Thyroid gland (tissue), 4 donors: ENCODE measurements at regions not wholly inside any gene's neighbourhood (a gene's known extent, or its start where the extent isn't known, plus 50 kb on each side); places are given as distances from the start of the nearest gene placed in this dataset.

ENCODE experiments used
- CTCF ChIP-seq, 6 experiments: fragments of 200-600 bp in 3 of 6; fragments of 450-650 bp in 3 of 6; sonication (generic) in 3 of 6; IDR thresholded peaks; one replicate each; pipeline ENCODE4 v1.5.1; 2016 to 2019; ENCODE audit warnings: antibody characterized with exemption in 6 of 6, mild to moderate bottlenecking in 2 of 6, inconsistent platforms in 1 of 6, moderate library complexity in 1 of 6
- POLR2A ChIP-seq, 2 donors: fragments of 450-650 bp; IDR thresholded peaks; one replicate each; pipeline ENCODE4 v1.6.1; 2017; ENCODE audit warnings: antibody characterized with exemption in 2 of 2, mild to moderate bottlenecking in 2 of 2, moderate library complexity in 1 of 2

GRCh38 chr2:78839259-78839658, 186.2 kb upstream of the REG3G start:
- no peak for TF ChIP-seq CTCF (IDR thresholded peaks at IDR 0.05)
- no peak for TF ChIP-seq POLR2A (IDR thresholded peaks at IDR 0.05)
